Choroid plexus epithelial cell (primary cell): ENCODE measurements at regions not wholly inside any gene's neighbourhood (a gene's known extent, or its start where the extent isn't known, plus 50 kb on each side); places are given as distances from the start of the nearest gene placed in this dataset.

Experiments
- DNase-seq: peaks from one replicate; pipeline ENCODE4 v3.0.0-alpha.2; 2010; ENCODE audit warnings: low read depth
- H3K4me3 ChIP-seq: 2 replicates; pipeline ENCODE4 v1.5.1; 2011; ENCODE audit warnings: low read depth, mild to moderate bottlenecking, control low read depth, low read length, moderate library complexity
- CTCF ChIP-seq: conservative IDR thresholded peaks from 2 replicates; pipeline ENCODE4 v1.5.1; 2011; ENCODE audit warnings: low read depth, mild to moderate bottlenecking, control low read depth, inconsistent platforms, low read length, moderate library complexity

GRCh38 chr2:51807229-51807628 is 775.3 kb upstream of the NRXN1 start:
- no peak overlapping the region for H3K4me3 ChIP-seq
- no peak for TF ChIP-seq CTCF
- no peak for DNase-seq

GRCh38 chr2:51795248-51795888 is 763.4 kb upstream of the NRXN1 start:
- no peak overlapping the region for H3K4me3 ChIP-seq
- peak; percentile 42 for TF ChIP-seq CTCF
- DNase-seq = peak; percentile 18

GRCh38 chr2:51791496-51791895 is 759.6 kb upstream of the NRXN1 start:
- no peak for DNase-seq
- H3K4me3 ChIP-seq = no peak overlapping the region
- no peak for TF ChIP-seq CTCF

- no peak overlapping the region for H3K4me3 ChIP-seq
- no peak for DNase-seq
- TF ChIP-seq CTCF = no peak
Observed at GRCh38 chr2:51790854-51791253, 758.9 kb upstream of the NRXN1 start.

GRCh38 chr2:51789918-51790317 is 758.0 kb upstream of the NRXN1 start:
- no peak overlapping the region for H3K4me3 ChIP-seq
- DNase-seq = no peak
- no peak for TF ChIP-seq CTCF

GRCh38 chr2:51782921-51783765 is 751.2 kb upstream of the NRXN1 start:
- no peak overlapping the region for H3K4me3 ChIP-seq
- peak; percentile 32 for DNase-seq
- no peak for TF ChIP-seq CTCF
